HuH-7.5 (cell line): ENCODE measurements at regions not wholly inside any gene's neighbourhood (a gene's known extent, or its start where the extent isn't known, plus 50 kb on each side); places are given as distances from the start of the nearest gene placed in this dataset.
"Not testable (repeated sequence)": the region's sequence is repeated elsewhere in the genome, so short reads cannot be mapped to it uniquely, and the experiment has no call there.

Experiments used
- DNase-seq: peaks from one replicate; pipeline ENCODE4 v3.0.0; 2011; ENCODE audit warnings: low spot score

- DNase-seq: no peak
Observed at GRCh38 chr6:6815732-6816131, 227.2 kb downstream of the LY86 start.

- DNase-seq: no peak
Observed at GRCh38 chr6:6816716-6817115, 228.2 kb downstream of the LY86 start.

- DNase-seq: no peak
Observed at GRCh38 chr6:6818078-6818639, 229.6 kb downstream of the LY86 start.

DNA sequence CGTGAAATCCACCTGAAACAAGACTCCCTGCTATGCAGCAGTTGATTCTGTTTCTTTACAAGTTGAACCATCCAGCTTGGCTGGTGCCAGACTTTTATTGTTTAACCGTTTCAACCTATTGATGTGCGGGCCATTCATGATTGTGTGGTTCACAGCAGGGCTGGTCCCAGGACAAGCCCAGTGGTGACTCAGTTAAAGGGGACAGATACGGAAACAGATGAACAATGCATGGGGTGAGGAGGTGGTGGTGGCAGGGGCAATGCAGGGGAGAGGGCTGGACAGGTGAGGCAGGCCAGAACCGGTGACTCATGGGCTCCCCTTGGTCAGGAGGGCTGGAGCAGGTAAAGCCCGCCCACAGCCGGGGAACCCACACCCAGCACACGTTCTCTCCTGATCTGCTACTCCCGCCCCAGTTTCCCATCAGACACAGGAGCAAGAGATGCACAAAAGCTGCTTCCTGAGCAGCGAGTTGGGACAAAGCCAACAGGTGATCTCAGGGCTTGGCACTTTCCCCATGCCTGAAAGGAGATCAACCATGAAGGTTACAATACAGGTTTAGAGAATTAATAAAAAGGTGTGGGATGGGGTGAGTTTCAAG is 232.2 kb downstream of the LY86 start:
- no peak for DNase-seq

GRCh38 chr6:6821639-6822261 is 233.2 kb downstream of the LY86 start:
- no peak for DNase-seq

DNA sequence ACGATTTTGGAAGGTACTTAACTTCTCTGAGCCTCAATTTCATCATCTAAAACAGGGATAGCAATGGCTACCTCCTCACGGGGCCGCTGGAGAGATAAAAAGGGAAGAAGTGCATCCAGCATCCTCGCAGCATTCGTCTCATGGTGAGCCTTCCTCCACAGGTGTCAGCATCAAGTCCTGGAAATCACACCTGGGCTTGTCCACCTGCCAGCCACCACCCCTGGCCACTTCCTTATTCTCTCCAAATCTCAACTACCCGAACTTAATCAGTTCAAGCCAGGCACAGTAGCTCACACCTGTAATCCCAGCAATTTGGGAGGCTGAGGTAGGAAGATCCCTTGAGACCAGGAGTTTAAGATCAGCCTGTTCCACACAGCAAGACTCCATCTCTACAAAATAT is 234.5 kb downstream of the LY86 start:
- no peak for DNase-seq

GRCh38 chr6:6823568-6824224 is 235.2 kb downstream of the LY86 start:
- no peak for DNase-seq

GRCh38 chr6:6824381-6824780 is 235.9 kb downstream of the LY86 start:
- DNase-seq: no peak

GRCh38 chr6:6825193-6825784 is 236.8 kb downstream of the LY86 start:
- DNase-seq: peak; percentile 17

- DNase-seq: no peak
Observed at GRCh38 chr6:6826095-6826901, 237.8 kb downstream of the LY86 start.

GRCh38 chr6:6826961-6827360 is 238.4 kb downstream of the LY86 start:
- DNase-seq: no peak

DNA sequence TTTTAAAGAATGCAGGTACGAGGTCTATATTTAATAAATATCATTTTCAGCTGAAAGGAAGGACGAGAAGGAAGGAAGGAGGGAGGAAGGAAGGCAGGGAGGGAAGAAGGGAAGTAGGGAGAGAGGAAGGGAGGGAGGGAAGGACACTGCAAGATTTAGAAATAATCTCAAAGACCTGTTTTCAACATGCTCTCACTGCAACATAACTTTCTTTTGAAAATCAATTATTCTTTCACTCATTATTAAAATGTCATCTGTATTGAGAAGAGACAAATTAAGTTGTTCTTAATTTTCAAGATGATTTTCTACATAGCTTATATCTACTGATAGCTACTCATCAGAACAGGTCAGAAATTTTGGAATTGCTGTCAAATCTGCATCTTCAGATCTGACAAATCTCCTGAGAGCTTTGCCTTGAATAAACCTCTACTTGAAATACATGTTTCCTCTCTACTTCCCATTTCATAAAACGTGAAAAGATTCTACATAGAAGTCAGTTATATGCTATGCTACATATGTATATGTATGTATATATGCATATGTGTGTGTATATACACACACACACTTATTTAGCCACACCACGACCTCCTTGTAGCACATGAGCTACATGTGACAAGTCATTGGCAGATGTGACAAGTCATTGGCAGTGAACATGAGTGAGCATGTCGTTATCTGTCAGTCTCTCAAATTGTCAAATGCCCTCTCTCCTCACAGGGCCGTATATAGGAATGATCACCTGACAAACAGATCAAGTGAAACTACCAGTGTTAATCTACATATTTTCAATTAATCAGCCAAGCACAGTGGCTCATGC is 241.6 kb downstream of the LY86 start:
- no peak for DNase-seq

DNA sequence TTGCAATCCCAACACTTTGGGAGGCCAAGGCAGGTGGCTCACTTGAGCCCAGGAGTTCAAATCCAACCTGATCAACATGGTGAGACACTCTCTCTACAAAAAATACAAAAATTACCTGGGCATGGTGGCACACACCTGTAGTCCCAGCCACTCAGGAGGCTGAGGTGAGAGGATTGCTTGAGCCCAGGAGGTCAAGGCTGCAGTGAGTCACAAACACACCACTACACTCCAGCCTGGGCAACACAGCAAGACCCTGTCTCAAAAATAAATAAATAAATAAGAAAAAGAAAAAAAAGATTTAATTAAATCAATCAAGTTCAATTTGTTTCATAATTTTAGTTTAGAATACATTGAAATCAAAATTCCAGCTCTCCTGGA is 242.2 kb downstream of the LY86 start:
- not testable (repeated sequence) for DNase-seq

DNA sequence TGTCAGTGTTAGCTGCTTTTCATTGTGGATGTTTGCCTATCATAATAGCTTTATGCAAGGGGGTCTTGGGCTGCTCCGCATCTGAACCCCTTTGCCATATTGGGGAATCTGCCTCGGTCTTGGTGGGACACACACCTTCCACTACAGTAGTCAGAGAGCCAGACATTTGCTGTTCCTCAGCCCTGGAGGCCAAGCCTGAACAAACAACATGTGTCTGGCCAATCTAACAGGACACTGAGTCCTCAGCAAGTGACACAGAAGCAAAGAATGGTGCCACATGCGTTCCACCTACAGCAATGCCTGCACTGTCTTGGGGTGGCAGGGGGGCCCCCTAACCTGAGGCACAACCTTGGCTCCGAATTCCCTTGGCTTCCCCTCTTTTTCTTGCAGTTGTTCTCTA is 243.9 kb downstream of the LY86 start:
- DNase-seq: no peak

GRCh38 chr6:6834356-6835222 is 246.1 kb downstream of the LY86 start:
- no peak for DNase-seq

GRCh38 chr6:6835223-6835503 is 246.6 kb downstream of the LY86 start:
- no peak for DNase-seq

GRCh38 chr6:6836609-6837406 is 248.3 kb downstream of the LY86 start:
- no peak for DNase-seq

GRCh38 chr6:6837541-6838080 is 249.1 kb downstream of the LY86 start:
- DNase-seq: no peak

GRCh38 chr6:6840831-6841291 is 252.3 kb downstream of the LY86 start:
- DNase-seq: no peak
